H1 (cell line): ENCODE measurements at regions not wholly inside any gene's neighbourhood (a gene's known extent, or its start where the extent isn't known, plus 50 kb on each side); places are given as distances from the start of the nearest gene placed in this dataset.
"Not testable (repeated sequence)": the region's sequence is repeated elsewhere in the genome, so short reads cannot be mapped to it uniquely, and the experiment has no call there.

Experiments used
- CTCF ChIA-PET: fragments of 300-600 bp; sonication (Branson Sonifier 250); formaldehyde crosslinking; loops from one replicate; lab custom pipeline; 2021; ENCODE audit not compliant: partially characterized antibody; lab: Charles Lee
- POLR2A ChIA-PET: fragments of 300-600 bp; sonication (Branson Sonifier 250); formaldehyde crosslinking; loops from one replicate; lab custom pipeline; 2021; ENCODE audit warnings: inconsistent platforms; ENCODE audit not compliant: partially characterized antibody; lab: Charles Lee
- DNase-seq, 2 experiments: peaks; one replicate each; pipeline versions ENCODE4 v3.0.0 to v3.0.0-alpha.2; 2010 to 2022; ENCODE audit warnings: low spot score in 2 of 2, low read depth in 1 of 2, mixed read lengths in 1 of 2
- FAIRE-seq: peaks from 2 replicates; lab custom pipeline; 2011; peaks lifted over from hg19 to GRCh38; lab: Jason Lieb, UNC
- H2AFZ ChIP-seq: 2 replicates; pipeline ENCODE4 v1.8.1; 2012; ENCODE audit warnings: low read length, inconsistent platforms
- H2AK5ac ChIP-seq: 2 replicates; pipeline ENCODE4 v1.6.1; 2013; ENCODE audit warnings: low read depth, low read length
- H2BK120ac ChIP-seq: replicated peaks from 2 replicates; pipeline ENCODE3; 2013; ENCODE audit warnings: low read depth, low read length, inconsistent platforms
- H2BK12ac ChIP-seq: 2 replicates; pipeline ENCODE4 v1.6.1; 2013; ENCODE audit warnings: low read depth, low read length
- H2BK15ac ChIP-seq: 2 replicates; pipeline ENCODE4 v1.6.1; 2013; ENCODE audit warnings: low read length
- H2BK20ac ChIP-seq: 2 replicates; pipeline ENCODE4 v1.6.1; 2013; ENCODE audit warnings: low read length
- H2BK5ac ChIP-seq: 2 replicates; pipeline ENCODE4 v1.6.1; 2013; ENCODE audit warnings: low read depth, low read length
- H3K14ac ChIP-seq: 2 replicates; pipeline ENCODE4 v1.6.1; 2013; ENCODE audit warnings: inconsistent platforms; ENCODE audit not compliant: insufficient read length
- H3K18ac ChIP-seq: 2 replicates; pipeline ENCODE4 v1.6.1; 2013; ENCODE audit warnings: low read length; ENCODE audit errors: extremely low read depth
- H3K23ac ChIP-seq: 2 replicates; pipeline ENCODE4 v1.6.1; 2013; ENCODE audit warnings: inconsistent platforms; ENCODE audit not compliant: insufficient read length
- H3K23me2 ChIP-seq: 2 replicates; pipeline ENCODE4 v1.6.1; 2013; ENCODE audit warnings: low read depth, low read length
- H3K27ac ChIP-seq: 2 replicates; pipeline ENCODE4 v1.6.1; 2011; ENCODE audit warnings: low read depth, low read length, inconsistent platforms
- H3K27me3 ChIP-seq, 4 experiments: replicated peaks in 1 of 4; 1 replicate in 1 of 4; 2 replicates in 3 of 4; pipeline versions ENCODE4 v1.6.1 to v1.8.1; 2011 to 2013; ENCODE audit warnings: low read length in 3 of 4, mild to moderate bottlenecking in 3 of 4, inconsistent platforms in 2 of 4, mixed read lengths in 2 of 4, moderate library complexity in 1 of 4; ENCODE audit not compliant: control insufficient read depth in 3 of 4, insufficient read depth in 3 of 4; ENCODE audit errors: extremely low read depth in 1 of 4
- H3K36me3 ChIP-seq, 4 experiments: 2 replicates each; pipeline versions ENCODE4 v1.6.1 to v1.8.1; 2011 to 2013; ENCODE audit warnings: mild to moderate bottlenecking in 4 of 4, low read length in 3 of 4, moderate library complexity in 2 of 4, control low read depth in 1 of 4, inconsistent platforms in 1 of 4; ENCODE audit not compliant: insufficient read depth in 4 of 4, control insufficient read depth in 2 of 4
- H3K4ac ChIP-seq: replicated peaks from 2 replicates; pipeline ENCODE3; 2013; ENCODE audit warnings: low read length, low read depth, mixed read lengths, inconsistent platforms; ENCODE audit not compliant: insufficient read length
- H3K4me1 ChIP-seq, 4 experiments: replicated peaks in 1 of 4; 1 replicate in 1 of 4; 2 replicates in 3 of 4; pipeline versions ENCODE4 v1.6.1 to v1.8.1; 2011 to 2013; ENCODE audit warnings: low read length in 3 of 4, inconsistent platforms in 2 of 4, mixed read lengths in 1 of 4; ENCODE audit not compliant: insufficient read depth in 4 of 4, control insufficient read depth in 3 of 4
- H3K4me2 ChIP-seq, 2 experiments: 2 replicates each; pipeline versions ENCODE4 v1.6.1 to v1.8.1; 2011 to 2013; ENCODE audit warnings: low read depth in 2 of 2, low read length in 2 of 2, control low read depth in 1 of 2, inconsistent platforms in 1 of 2, mild to moderate bottlenecking in 1 of 2; ENCODE audit not compliant: insufficient read depth in 1 of 2
- H3K4me3 ChIP-seq, 4 experiments: fragments of 200-600, 300-600 bp in 1 of 4; sonication (generic), shearing (Covaris generic), sonication (Bioruptor Twin) in 1 of 4; 2 replicates each; pipeline versions ENCODE4 v1.5.1 to v1.8.1; 2011 to 2016; ENCODE audit warnings: low read length in 4 of 4, low read depth in 3 of 4, control low read depth in 2 of 4, inconsistent platforms in 2 of 4, mild to moderate bottlenecking in 2 of 4, mixed read lengths in 1 of 4, moderate library complexity in 1 of 4; ENCODE audit not compliant: insufficient read depth in 2 of 4; ENCODE audit errors: extremely low read depth in 1 of 4
- H3K56ac ChIP-seq: replicated peaks from 2 replicates; pipeline ENCODE3; 2013; ENCODE audit warnings: low read depth, mild to moderate bottlenecking, mixed read lengths, low read length, inconsistent platforms; ENCODE audit not compliant: insufficient read length
- H3K79me1 ChIP-seq: 2 replicates; pipeline ENCODE4 v1.6.1; 2013; ENCODE audit warnings: low read depth, low read length, control low read depth
- H3K79me2 ChIP-seq, 2 experiments: 2 replicates each; pipeline versions ENCODE4 v1.6.1 to v1.8.1; 2012 to 2013; ENCODE audit warnings: low read length in 2 of 2, mild to moderate bottlenecking in 2 of 2, inconsistent platforms in 1 of 2; ENCODE audit not compliant: insufficient read depth in 2 of 2, control insufficient read depth in 1 of 2
- H3K9ac ChIP-seq, 4 experiments: replicated peaks in 1 of 4; 1 replicate in 1 of 4; 2 replicates in 3 of 4; pipeline versions ENCODE4 v1.6.1 to v1.8.1; 2011 to 2013; ENCODE audit warnings: low read depth in 3 of 4, low read length in 3 of 4, control low read depth in 2 of 4, mild to moderate bottlenecking in 2 of 4, moderate library complexity in 2 of 4, inconsistent platforms in 1 of 4; ENCODE audit errors: extremely low read depth in 1 of 4
- H3K9me3 ChIP-seq, 2 experiments: 2 replicates each; pipeline versions ENCODE4 v1.6.1 to v1.8.1; 2012 to 2013; ENCODE audit warnings: mild to moderate bottlenecking in 2 of 2, moderate library complexity in 2 of 2, control low read depth in 1 of 2, inconsistent platforms in 1 of 2, low read depth in 1 of 2, low read length in 1 of 2, mixed read lengths in 1 of 2; ENCODE audit not compliant: insufficient read depth in 2 of 2
- H4K20me1 ChIP-seq, 2 experiments: replicated peaks in 1 of 2; 2 replicates each; pipeline versions ENCODE3 to v1.8.1; 2011 to 2013; ENCODE audit warnings: inconsistent platforms in 2 of 2, low read length in 2 of 2, mild to moderate bottlenecking in 1 of 2; ENCODE audit not compliant: insufficient read depth in 2 of 2, control insufficient read depth in 1 of 2
- H4K5ac ChIP-seq: 2 replicates; pipeline ENCODE4 v1.6.1; 2013; ENCODE audit warnings: low read length, low read depth, mixed read lengths, inconsistent platforms; ENCODE audit not compliant: insufficient read length
- H4K8ac ChIP-seq: 2 replicates; pipeline ENCODE4 v1.8.0; 2013; ENCODE audit warnings: mild to moderate bottlenecking, moderate library complexity, low read length, inconsistent platforms; ENCODE audit not compliant: insufficient read depth; ENCODE audit errors: extremely low read depth
- H4K91ac ChIP-seq: replicated peaks from 2 replicates; pipeline ENCODE3; 2013; ENCODE audit warnings: low read length, mixed read lengths, inconsistent platforms; ENCODE audit not compliant: insufficient read length
- WGBS, 2 experiments: shearing (Covaris generic) in 1 of 2; methylation state at CpG; one replicate each; pipeline versions ENCODE4 v1.1.6 to v1.1.7; 2013 to 2015; ENCODE audit warnings: low lambda C conversion rate in 2 of 2, mixed read lengths in 2 of 2, inconsistent platforms in 1 of 2, low coverage in 1 of 2, missing lambda C conversion rate in 1 of 2; ENCODE audit not compliant: insufficient replicate concordance in 2 of 2, insufficient coverage in 1 of 2, insufficient read length in 1 of 2; ENCODE audit errors: extremely low coverage in 1 of 2, missing lambda C conversion rate in 1 of 2; 5-methylcytosine and 5-hydroxymethylcytosine counted together

DNA sequence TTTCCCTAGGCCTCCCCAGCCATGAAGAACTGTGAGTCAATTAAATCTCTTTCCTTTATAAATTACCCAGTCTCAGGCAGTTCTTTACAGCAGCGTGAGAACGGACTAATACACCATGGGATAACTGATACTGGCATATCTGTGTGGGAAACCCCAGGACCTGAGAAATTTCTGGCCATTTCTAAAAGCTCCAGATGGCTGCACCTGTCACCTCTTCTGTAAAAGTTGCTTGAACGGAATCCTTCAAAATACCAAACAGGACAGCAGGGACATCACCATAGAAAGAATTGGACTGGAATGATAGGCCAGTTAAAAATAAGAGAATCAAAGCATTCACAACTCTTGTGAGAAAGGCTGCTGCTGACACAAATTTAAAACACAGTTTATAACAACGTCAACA lies 134.0 kb upstream of the FOXD4L5 start:
- CTCF ChIA-PET, H3K27me3 ChIP-seq, H2BK120ac ChIP-seq: not testable (repeated sequence)

DNA sequence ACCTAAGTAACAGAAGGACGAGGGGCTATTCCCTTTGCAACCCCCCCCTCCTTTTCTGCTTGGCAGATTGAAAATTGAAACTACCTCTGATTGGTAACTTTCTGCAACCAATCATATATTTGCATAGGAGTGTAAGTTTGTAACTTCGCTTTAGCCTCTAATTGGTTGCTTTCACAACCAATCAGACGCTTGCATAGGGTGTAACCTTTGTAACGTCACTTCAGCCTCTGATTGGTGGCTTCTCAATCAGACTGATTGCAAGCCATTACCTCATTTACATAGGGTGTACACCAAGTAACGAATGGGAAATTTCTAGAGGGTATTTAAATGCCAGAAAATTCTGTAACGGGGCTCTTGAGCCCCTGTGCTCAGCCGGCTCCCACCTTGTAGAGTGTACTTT lies 131.9 kb upstream of the FOXD4L5 start:
- H3K23ac ChIP-seq, H3K79me2 ChIP-seq, H2AK5ac ChIP-seq, FAIRE-seq, H3K4ac ChIP-seq, H3K27me3 ChIP-seq, H2BK20ac ChIP-seq, H3K27ac ChIP-seq, H3K4me1 ChIP-seq, H4K8ac ChIP-seq, H3K36me3 ChIP-seq, H2BK5ac ChIP-seq, DNase-seq, H3K18ac ChIP-seq, H3K23me2 ChIP-seq, H3K56ac ChIP-seq, H2BK15ac ChIP-seq, CTCF ChIA-PET, H4K91ac ChIP-seq, H2AFZ ChIP-seq, H3K9ac ChIP-seq, H2BK120ac ChIP-seq, H3K4me2 ChIP-seq, H4K5ac ChIP-seq, H3K79me1 ChIP-seq, H4K20me1 ChIP-seq, H3K4me3 ChIP-seq, POLR2A ChIA-PET, H2BK12ac ChIP-seq, H3K14ac ChIP-seq: not testable (repeated sequence)
- H3K9me3 ChIP-seq = peaks cover 0 to 27% of the 10 kb centered on the region in 2 experiments; a peak in 2 of 4 replicates
- 78% methylated on average over 4 of the region's 7 CpGs; no CpG with 5 or more reads in 1 of the 2 experiments for WGBS, 2 experiments

More for the DNA sequence above, 134.0 kb upstream of the FOXD4L5 start:
- H4K91ac ChIP-seq, FAIRE-seq, H3K36me3 ChIP-seq, H3K27ac ChIP-seq, H3K56ac ChIP-seq, POLR2A ChIA-PET, H4K8ac ChIP-seq, H3K79me1 ChIP-seq, H3K4me3 ChIP-seq, H3K23me2 ChIP-seq, H2AK5ac ChIP-seq, H3K79me2 ChIP-seq, H2AFZ ChIP-seq, H2BK5ac ChIP-seq, H4K5ac ChIP-seq, H3K23ac ChIP-seq, H3K14ac ChIP-seq, DNase-seq, H2BK20ac ChIP-seq, H3K4me1 ChIP-seq, H3K4me2 ChIP-seq, H2BK12ac ChIP-seq, H3K18ac ChIP-seq, H3K4ac ChIP-seq, H2BK15ac ChIP-seq, H3K9ac ChIP-seq, H4K20me1 ChIP-seq: not testable (repeated sequence)
- 76% methylated on average over 4 of the region's 4 CpGs; no CpG with 5 or more reads in 1 of the 2 experiments for WGBS, 2 experiments
- peaks cover 0 to 29% of the 10 kb centered on the region in 2 experiments; a peak in 2 of 4 replicates for H3K9me3 ChIP-seq
